Stimulated activated naive CD8-positive, alpha-beta T cell treated with anti-CD3 and anti-CD28 coated beads, Interleukin-15, amount 100 ng/mL, for 72 hours (primary cell): ENCODE measurements at regions not wholly inside any gene's neighbourhood (a gene's known extent, or its start where the extent isn't known, plus 50 kb on each side); places are given as distances from the start of the nearest gene placed in this dataset.

Experiments used
- ATAC-seq: fragments of 150-1000 bp; cut with Tn5 transposase; 2 replicates; pipeline ENCODE4 v1.10.0; 2021; ENCODE audit warnings: mild to moderate bottlenecking, moderate library complexity
- DNase-seq, 2 donors: peaks; one replicate each; pipeline ENCODE4 v3.0.0; 2021 to 2022
- H3K27ac Mint-ChIP-seq, 2 donors: one replicate each; pipeline ENCODE4 v1.8.0; 2022; ENCODE audit warnings: mild to moderate bottlenecking in 2 of 2, mixed read lengths in 2 of 2, moderate library complexity in 2 of 2
- H3K27me3 Mint-ChIP-seq: one replicate; pipeline ENCODE4 v1.8.0; 2022; ENCODE audit warnings: mixed read lengths
- H3K4me1 Mint-ChIP-seq: one replicate; pipeline ENCODE4 v1.8.0; 2022; ENCODE audit warnings: mild to moderate bottlenecking, mixed read lengths
- H3K4me3 Mint-ChIP-seq, 2 donors: one replicate each; pipeline ENCODE4 v1.8.0; 2022; ENCODE audit warnings: mild to moderate bottlenecking in 2 of 2, mixed read lengths in 2 of 2, moderate library complexity in 1 of 2
- H3K9me3 Mint-ChIP-seq, 2 donors: one replicate each; pipeline ENCODE4 v1.8.0; 2022; ENCODE audit warnings: mixed read lengths in 2 of 2

DNA sequence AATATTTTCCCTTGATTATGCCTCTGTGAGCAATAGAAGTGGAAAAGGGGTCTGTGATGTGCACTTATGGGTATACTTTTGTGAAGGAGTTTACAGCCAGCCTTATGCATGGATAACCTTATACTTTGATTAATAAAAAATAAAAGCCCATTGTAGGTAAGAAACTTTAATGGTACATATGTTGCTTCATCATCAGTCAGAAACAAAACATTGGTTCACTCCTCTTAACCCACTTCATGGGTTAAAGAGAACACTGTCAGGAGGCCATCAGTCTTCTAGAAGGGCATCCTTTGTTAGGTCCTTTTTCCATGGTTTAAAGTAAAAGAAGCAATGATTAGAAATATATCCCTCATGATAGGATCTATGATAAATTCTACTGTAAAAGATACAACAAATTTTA, 952.1 kb upstream of the MIR17HG start:
- ATAC-seq (no peak), DNase-seq (no peak)
- Mint-ChIP-seq H3K9me3 (peaks cover 10 to 23% of the 10 kb centered on the region in 2 donors), H3K4me3 (no peak overlapping the region), H3K4me1 (no peaks in the 10 kb centered on the region), H3K27ac (no peak overlapping the region), H3K27me3 (no peaks in the 10 kb centered on the region)

DNA sequence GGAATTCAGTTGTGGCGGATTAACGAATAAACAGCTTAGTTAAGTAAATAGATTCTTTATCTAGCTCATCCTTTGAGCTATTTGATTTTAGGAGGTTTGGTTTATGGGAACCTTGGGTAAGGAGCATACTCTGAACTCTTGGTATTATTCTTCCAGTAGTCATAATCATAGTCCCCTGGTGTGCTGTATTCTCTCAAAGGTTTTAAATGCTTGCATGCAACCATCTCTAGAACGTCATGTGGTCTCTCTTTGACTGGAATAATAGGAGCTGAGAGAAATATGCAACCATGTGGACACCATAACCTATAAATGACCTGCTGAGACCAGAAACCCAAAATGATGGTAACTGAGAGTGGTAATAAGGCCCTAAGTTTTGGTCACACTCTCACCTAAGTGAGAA, 951.6 kb upstream of the MIR17HG start:
- DNase-seq (no peak), ATAC-seq (no peak)
- Mint-ChIP-seq H3K27me3 (no peaks in the 10 kb centered on the region), H3K4me1 (no peaks in the 10 kb centered on the region), H3K4me3 (no peak overlapping the region), H3K9me3 (peaks cover 11 to 24% of the 10 kb centered on the region in 2 donors), H3K27ac (no peak overlapping the region)

DNA sequence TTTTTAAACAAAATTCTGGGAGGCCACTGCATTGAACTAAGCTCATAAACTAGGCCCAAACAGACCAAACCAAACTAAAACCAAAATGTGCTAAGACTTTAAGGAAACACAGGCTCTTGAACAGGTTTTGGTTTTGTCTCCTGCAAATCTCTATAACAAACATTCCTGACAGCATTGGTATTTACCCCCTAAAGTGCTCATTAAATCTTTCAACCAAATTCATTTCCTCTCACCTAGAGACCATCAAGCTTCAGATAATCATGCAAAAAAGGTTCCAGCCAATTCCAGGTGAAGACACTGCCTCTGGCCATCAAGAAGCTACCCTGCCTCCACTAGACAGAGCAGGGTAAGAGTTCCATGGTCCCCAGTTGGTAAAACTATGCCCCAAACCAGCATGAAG, 951.2 kb upstream of the MIR17HG start:
- H3K27me3 Mint-ChIP-seq, result no peaks in the 10 kb centered on the region

DNA sequence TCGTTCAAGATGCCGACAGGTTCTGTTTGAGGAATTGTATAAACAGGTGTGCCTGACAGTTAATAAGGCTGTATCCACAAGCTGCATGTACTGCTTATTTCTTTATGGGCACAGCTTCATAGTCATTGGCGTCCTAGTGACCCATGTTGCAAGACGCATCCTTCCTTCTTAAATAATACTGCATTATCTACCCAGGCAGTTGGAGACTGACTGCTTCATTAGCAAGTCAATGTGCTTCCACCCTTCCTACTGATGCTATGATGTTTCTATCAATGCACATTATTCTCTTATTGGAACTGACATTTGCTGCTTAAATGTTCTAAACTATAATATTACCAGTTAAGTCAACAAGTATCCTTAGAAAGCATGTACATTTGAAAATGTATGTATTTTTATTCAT, 950.0 kb upstream of the MIR17HG start:
- H3K4me1 Mint-ChIP-seq, result no peaks in the 10 kb centered on the region
- H3K9me3 Mint-ChIP-seq, result peaks cover 6 to 15% of the 10 kb centered on the region in 2 donors
- no peak for DNase-seq
- H3K4me3 Mint-ChIP-seq, result no peak overlapping the region
- H3K27me3 Mint-ChIP-seq, result no peaks in the 10 kb centered on the region
- H3K27ac Mint-ChIP-seq, result no peak overlapping the region
- ATAC-seq, result no peak

More for the DNA sequence above, 951.2 kb upstream of the MIR17HG start:
- DNase-seq (no peak), ATAC-seq (no peak)
- no peaks in the 10 kb centered on the region for H3K4me1 Mint-ChIP-seq
- H3K27ac Mint-ChIP-seq, result no peak overlapping the region
- peaks cover 7 to 20% of the 10 kb centered on the region in 2 donors for H3K9me3 Mint-ChIP-seq
- no peak overlapping the region for H3K4me3 Mint-ChIP-seq

DNA sequence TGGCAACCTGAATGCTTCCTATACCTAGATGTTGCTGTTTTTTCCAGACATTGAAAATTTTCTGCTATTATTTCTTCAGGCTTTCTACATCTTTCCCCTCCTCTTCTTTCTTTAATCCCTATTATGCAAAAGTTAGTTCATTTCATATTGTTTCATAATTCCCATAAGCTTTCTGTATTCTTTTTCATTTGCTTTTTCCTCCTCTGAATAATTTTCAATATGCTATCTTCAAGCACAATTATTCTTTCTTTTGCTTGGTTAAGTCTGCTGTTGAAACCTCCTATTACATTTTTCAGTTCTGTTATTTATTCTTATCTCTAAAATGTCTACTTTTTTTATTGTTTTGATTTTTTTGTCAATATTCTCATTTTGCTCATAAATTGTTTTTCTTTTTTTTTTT, 947.1 kb upstream of the MIR17HG start:
- H3K9me3 Mint-ChIP-seq, result peaks cover 10 to 22% of the 10 kb centered on the region in 2 donors
- no peaks in the 10 kb centered on the region for H3K4me1 Mint-ChIP-seq
- ATAC-seq (no peak), DNase-seq (no peak)
- H3K4me3 Mint-ChIP-seq, result no peak overlapping the region
- H3K27me3 Mint-ChIP-seq, result no peaks in the 10 kb centered on the region
- H3K27ac Mint-ChIP-seq, result no peak overlapping the region

DNA sequence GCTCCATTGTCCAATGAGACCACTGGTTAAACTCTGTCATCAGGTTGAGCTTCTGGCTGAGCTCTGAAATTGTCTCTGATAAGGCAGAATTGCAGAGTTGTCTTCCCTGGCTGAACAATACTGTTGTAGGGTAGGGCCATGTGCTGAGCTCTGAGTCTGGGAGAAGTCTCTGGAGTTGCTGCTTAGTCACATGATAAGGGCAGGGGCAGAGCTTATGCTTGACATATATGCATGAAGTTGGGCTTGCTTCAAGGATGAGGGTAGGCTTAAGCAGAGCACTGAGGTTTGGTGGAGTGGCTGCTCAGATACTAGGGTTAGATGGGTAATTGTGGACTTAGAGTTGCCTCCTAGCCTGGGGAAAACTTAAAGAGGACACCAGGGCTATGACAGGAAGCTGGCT, 946.3 kb upstream of the MIR17HG start:
- peaks cover 10 to 22% of the 10 kb centered on the region in 2 donors for H3K9me3 Mint-ChIP-seq
- H3K27ac Mint-ChIP-seq, result no peak overlapping the region
- DNase-seq (no peak), ATAC-seq (no peak)
- no peaks in the 10 kb centered on the region for H3K27me3 Mint-ChIP-seq
- H3K4me3 Mint-ChIP-seq, result no peak overlapping the region
- H3K4me1 Mint-ChIP-seq, result no peaks in the 10 kb centered on the region

DNA sequence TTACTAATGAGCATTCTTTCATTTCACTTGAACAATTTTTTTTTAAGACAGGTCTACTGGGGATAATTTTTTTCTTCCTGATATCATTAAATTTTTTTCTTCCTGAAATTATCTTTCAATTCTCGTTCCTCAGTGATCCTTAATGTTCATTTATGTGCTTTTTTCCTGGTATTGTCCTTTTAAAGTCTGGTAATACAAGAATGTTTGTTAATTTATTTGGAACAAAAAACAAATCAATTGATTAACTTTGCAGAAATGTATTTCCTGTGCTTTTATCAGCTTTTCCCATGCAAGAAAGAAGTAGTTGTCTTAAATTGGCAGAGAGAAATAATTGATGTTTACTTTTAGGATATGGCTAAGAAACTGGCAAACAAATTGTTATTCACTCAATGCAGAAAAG, 945.4 kb upstream of the MIR17HG start:
- DNase-seq, result no peak
- H3K27me3 Mint-ChIP-seq, result no peaks in the 10 kb centered on the region
- H3K4me1 Mint-ChIP-seq, result no peaks in the 10 kb centered on the region
- H3K9me3 Mint-ChIP-seq, result peaks cover 10 to 14% of the 10 kb centered on the region in 2 donors
- H3K4me3 Mint-ChIP-seq, result no peak overlapping the region
- H3K27ac Mint-ChIP-seq, result no peak overlapping the region
- ATAC-seq, result no peak

DNA sequence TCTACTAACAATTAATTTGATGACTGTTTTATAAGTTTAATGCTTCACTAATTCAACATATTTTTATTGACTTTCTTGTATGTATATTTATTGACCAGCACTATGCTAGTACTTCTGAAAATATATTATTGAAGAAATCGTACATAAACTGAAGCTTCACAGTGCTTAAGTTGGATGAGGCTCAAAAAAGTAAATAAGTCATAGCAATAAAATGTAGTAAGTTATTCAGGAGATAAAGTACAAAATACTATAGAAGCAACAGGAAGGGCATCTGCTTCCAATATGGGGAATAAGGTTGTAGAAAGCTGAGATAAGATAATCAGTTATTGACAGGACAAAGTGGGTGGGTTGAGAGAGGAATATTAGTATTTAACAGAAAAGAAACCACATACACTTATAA, 944.9 kb upstream of the MIR17HG start:
- peaks cover 10 to 14% of the 10 kb centered on the region in 2 donors for H3K9me3 Mint-ChIP-seq
- no peak overlapping the region for H3K4me3 Mint-ChIP-seq
- H3K4me1 Mint-ChIP-seq, result no peaks in the 10 kb centered on the region
- DNase-seq (no peak), ATAC-seq (no peak)
- H3K27ac Mint-ChIP-seq, result no peak overlapping the region
- H3K27me3 Mint-ChIP-seq, result no peaks in the 10 kb centered on the region

DNA sequence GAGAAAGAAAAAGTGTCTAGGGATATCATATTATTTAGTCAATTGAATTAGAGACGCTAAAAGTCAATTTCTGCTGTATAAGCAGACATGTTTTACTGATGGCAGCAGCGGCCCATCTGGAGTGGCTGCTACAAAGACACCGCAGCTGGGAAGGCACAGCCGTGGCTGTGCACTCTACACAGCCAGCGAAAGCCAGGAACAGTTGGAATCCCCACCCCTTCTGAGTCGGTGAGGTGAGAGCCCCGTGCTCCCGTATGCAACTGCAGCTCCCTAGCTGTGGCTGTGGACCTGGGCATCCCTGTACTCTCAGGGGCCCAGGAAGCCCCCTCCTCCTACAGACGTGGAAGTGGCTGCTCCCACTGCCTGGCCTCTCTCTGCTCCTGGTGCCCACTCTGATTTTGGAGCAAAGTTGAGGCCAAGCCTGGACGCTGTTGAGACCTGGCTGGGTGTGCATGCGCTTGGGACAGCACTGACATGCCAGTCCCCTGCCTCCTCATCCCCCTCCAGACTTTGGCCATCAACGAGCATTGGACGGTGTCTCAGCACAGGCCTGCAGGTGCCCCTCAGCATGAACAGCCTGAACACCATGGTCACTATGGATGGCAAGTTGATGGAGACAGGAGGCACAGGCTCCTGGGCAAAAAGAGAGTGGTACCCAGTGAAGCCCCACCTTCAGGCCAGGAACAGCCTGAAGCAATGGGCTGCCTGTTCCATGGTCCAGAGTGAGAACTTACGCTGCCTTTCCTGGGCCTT, 944.0 kb upstream of the MIR17HG start:
- no peaks in the 10 kb centered on the region for H3K27me3 Mint-ChIP-seq
- peaks cover 10 to 14% of the 10 kb centered on the region in 2 donors for H3K9me3 Mint-ChIP-seq
- H3K4me3 Mint-ChIP-seq, result no peak overlapping the region
- DNase-seq, result no peak
- H3K4me1 Mint-ChIP-seq, result no peaks in the 10 kb centered on the region
- H3K27ac Mint-ChIP-seq, result no peak overlapping the region
- ATAC-seq, result no peak

DNA sequence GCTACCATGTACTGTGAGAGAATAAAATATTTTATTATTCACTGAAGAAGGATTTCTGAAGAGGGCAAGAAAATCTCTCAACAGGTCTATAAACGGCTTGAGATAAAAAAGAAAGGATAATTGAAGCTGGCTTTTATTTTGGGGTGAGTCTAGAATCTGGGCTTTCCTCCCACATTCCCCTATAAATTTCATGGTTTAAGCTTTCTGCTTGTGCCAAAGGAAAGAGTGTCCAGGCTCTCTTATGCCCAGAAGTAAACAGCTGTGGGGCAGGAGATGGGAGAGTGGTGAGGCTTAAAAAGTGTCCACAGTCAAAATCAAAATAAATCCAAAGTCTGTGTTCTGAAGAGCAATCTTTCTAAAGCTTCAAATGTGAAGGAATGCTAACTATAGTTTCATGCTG, 942.2 kb upstream of the MIR17HG start:
- no peak for ATAC-seq
- Mint-ChIP-seq H3K4me1 (no peaks in the 10 kb centered on the region), H3K9me3 (peaks cover 7 to 11% of the 10 kb centered on the region in 2 donors), H3K27me3 (no peaks in the 10 kb centered on the region), H3K27ac (no peak overlapping the region), H3K4me3 (no peak overlapping the region)
- no peak for DNase-seq

DNA sequence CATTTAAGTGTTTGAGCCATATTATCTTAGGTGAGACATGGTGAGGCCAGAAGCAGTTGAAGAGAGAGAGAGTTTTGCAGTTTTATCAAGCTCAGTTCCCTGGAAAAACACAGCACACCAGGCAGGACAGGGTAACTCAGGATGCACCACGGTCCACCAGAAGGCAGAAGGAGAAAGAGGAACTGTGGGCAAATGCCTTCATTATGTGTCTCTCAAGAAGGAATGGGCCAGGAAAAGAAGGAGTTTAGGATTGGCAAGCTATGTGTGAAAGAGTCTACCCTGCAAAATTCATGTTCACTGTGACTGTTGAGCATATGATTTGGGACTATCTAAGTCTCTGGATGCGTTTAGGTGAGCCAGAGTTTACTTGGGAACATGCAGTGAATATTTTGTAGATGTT, 934.5 kb upstream of the MIR17HG start:
- no peak overlapping the region for H3K4me3 Mint-ChIP-seq
- no peak for ATAC-seq

DNA sequence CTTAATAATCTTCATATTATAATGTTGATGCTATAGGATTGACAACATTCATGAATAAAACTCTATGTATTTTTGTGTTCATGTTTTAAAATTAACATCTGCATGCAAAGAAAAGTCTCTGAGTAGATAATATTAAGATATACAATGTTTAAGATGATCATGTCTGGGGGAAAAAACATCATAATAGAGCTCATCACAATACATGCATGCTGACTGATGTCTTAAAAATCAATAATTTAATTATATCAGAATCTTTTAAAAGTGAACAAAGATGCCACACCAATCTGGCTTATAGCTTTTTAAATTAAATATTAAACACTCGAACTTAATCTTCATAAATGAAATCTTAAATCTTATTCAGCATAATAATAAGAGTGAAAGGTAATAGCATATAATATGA, 933.9 kb upstream of the MIR17HG start:
- no peaks in the 10 kb centered on the region for H3K4me1 Mint-ChIP-seq
- ATAC-seq, result no peak
- H3K9me3 Mint-ChIP-seq, result peaks cover 0 to 15% of the 10 kb centered on the region in 2 donors
- H3K27ac Mint-ChIP-seq, result no peak overlapping the region
- H3K27me3 Mint-ChIP-seq, result no peaks in the 10 kb centered on the region
- no peak overlapping the region for H3K4me3 Mint-ChIP-seq
- DNase-seq, result no peak

More for the DNA sequence above, 934.5 kb upstream of the MIR17HG start:
- H3K9me3 Mint-ChIP-seq, result peaks cover 0 to 15% of the 10 kb centered on the region in 2 donors
- DNase-seq, result no peak
- no peak overlapping the region for H3K27ac Mint-ChIP-seq
- no peaks in the 10 kb centered on the region for H3K4me1 Mint-ChIP-seq
- no peaks in the 10 kb centered on the region for H3K27me3 Mint-ChIP-seq

DNA sequence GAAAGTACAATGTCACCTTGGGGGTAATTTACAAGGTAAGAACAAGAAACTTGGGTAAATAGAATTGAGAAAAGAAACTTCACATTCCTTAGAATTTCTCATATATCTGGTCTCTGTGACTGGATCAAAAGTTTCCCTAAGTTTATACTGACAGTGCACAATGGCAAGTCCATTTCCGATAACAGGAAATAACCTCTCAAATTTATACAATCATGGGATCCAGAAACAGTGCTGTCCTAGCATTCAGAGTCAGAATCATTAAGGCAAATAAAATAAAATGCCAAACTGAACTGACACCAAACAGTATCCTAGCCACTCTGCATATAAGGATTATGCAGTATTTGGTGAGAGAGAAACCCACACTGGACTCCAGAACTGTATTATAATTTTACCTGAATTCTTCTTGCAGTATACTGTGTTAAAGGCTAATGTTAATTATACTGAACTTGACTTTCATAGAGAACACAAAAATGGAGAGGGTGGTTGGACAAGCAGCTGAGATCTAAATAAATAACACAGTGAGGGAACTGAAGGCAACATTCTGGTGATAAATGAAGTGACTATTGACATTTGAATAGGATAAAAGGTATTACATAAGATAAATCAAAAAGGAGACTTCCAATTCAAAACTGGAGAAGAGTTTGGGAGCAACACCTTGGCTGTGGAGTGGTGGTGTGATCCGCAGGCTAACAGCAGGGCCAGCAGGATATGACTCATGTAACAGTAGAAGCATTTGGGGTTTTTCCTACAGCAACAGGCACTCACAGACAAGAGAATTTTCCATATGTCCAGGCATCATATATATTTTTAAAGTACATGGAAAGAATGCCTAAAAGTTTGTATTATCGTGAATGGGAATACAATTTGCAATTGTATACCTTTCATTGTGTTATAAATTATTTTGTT, 932.5 kb upstream of the MIR17HG start:
- DNase-seq (no peak), ATAC-seq (no peak)
- Mint-ChIP-seq H3K27ac (no peak overlapping the region), H3K27me3 (no peaks in the 10 kb centered on the region), H3K4me1 (no peaks in the 10 kb centered on the region), H3K9me3 (peaks cover 0 to 15% of the 10 kb centered on the region in 2 donors), H3K4me3 (no peak overlapping the region)

DNA sequence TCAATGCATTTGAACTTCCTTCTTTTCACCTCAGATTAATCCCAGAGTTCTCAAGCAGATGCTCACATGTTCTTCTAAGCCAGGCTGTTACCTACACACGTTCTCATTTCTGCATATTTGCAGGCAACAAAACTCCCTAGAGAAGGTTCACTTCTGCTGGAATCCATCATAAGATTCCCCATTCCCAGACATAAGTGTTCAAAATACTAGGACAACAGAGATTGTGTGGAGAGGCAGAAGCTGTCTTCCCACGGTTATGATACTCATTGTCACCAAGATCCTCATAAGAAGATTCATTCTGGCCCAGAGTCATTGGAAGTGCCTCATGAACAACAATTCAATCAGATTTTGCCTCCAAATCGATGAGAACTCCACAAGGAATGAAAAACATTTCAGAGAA, 931.6 kb upstream of the MIR17HG start:
- DNase-seq (no peak), ATAC-seq (no peak)
- no peaks in the 10 kb centered on the region for H3K27me3 Mint-ChIP-seq
- H3K27ac Mint-ChIP-seq, result no peak overlapping the region
- peaks cover 0 to 10% of the 10 kb centered on the region in 2 donors for H3K9me3 Mint-ChIP-seq
- H3K4me1 Mint-ChIP-seq, result no peaks in the 10 kb centered on the region
- H3K4me3 Mint-ChIP-seq, result no peak overlapping the region

DNA sequence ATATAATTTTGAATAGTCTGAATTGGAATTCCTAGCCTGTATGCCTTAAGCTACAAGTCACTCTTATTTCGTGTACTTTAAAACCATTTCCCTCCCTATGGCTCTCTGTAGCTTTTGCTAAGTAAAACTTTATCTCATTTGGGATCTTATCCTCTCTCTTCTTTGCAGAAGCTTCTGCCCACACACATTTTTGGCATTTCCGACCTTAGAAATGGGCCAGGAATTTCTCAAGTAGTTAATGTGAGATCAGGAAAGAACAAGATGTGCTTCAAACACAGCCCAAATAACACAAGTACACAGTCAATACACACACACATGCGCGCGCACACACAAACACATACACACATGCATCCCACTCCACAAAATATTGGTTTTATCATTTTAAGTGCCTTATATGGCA, 931.0 kb upstream of the MIR17HG start:
- Mint-ChIP-seq H3K27ac (no peak overlapping the region), H3K4me1 (no peaks in the 10 kb centered on the region), H3K4me3 (no peak overlapping the region), H3K9me3 (peaks cover 0 to 7% of the 10 kb centered on the region in 2 donors), H3K27me3 (no peaks in the 10 kb centered on the region)
- no peak for ATAC-seq
- no peak for DNase-seq

DNA sequence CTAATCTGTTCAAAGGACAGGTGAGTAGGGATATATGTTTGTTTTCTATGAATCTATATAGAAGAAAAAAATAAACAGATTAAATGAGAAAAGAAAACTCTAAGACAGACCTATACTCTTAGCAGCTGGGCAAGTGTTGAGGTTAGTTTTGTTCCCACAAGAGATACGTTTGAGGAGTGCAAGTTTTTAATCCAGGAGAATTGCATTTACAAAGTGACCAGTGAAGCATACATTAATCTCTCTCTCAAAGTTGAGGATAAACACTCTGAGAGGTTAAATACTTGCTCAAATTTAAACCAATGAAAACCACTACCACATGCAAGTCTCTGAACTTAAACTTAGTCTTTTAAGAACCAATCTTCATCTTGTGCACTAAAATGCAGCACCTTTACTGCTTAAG, 930.5 kb upstream of the MIR17HG start:
- Mint-ChIP-seq H3K9me3 (peaks cover 0 to 7% of the 10 kb centered on the region in 2 donors), H3K4me1 (no peaks in the 10 kb centered on the region)
- ATAC-seq, result no peak

More for the DNA sequence above, 930.5 kb upstream of the MIR17HG start:
- Mint-ChIP-seq H3K27ac (no peak overlapping the region), H3K27me3 (no peaks in the 10 kb centered on the region), H3K4me3 (no peak overlapping the region)
- DNase-seq, result no peak
